Brain pericyte (primary cell): ENCODE measurements at regions not wholly inside any gene's neighbourhood (a gene's known extent, or its start where the extent isn't known, plus 50 kb on each side); places are given as distances from the start of the nearest gene placed in this dataset.
"Not testable (repeated sequence)": the region's sequence is repeated elsewhere in the genome, so short reads cannot be mapped to it uniquely, and the experiment has no call there.

ENCODE experiments used
- DNase-seq: peaks from one replicate; pipeline ENCODE4 v3.0.0-alpha.2; 2012; ENCODE audit warnings: low read depth, low spot score

GRCh38 chr11:67776852-67777520, 102.6 kb upstream of the ALDH3B2 start:
- DNase-seq: no peak

- not testable (repeated sequence) for DNase-seq
Measured at GRCh38 chr11:67774175-67774574, 99.8 kb upstream of the ALDH3B2 start.

- not testable (repeated sequence) for DNase-seq
Measured at GRCh38 chr11:67768001-67768730, 93.7 kb upstream of the ALDH3B2 start.

- not testable (repeated sequence) for DNase-seq
Measured at GRCh38 chr11:67761211-67761610, 86.8 kb upstream of the ALDH3B2 start.

- DNase-seq: not testable (repeated sequence)
Measured at GRCh38 chr11:67759321-67759720, 84.9 kb upstream of the ALDH3B2 start.

- DNase-seq: not testable (repeated sequence)
Measured at GRCh38 chr11:67758467-67758866, 84.0 kb upstream of the ALDH3B2 start.

GRCh38 chr11:67758009-67758408, 83.6 kb upstream of the ALDH3B2 start:
- DNase-seq: not testable (repeated sequence)

- DNase-seq: not testable (repeated sequence)
Measured at GRCh38 chr11:67753820-67754219, 79.4 kb upstream of the ALDH3B2 start.

- DNase-seq: no peak
Measured at GRCh38 chr11:67745181-67745726, 70.8 kb upstream of the ALDH3B2 start.

GRCh38 chr11:67744231-67744630, 69.8 kb upstream of the ALDH3B2 start:
- not testable (repeated sequence) for DNase-seq

- DNase-seq: not testable (repeated sequence)
Measured at GRCh38 chr11:67738231-67738630, 63.8 kb upstream of the ALDH3B2 start.

GRCh38 chr11:67737562-67738080, 63.2 kb upstream of the ALDH3B2 start:
- not testable (repeated sequence) for DNase-seq

GRCh38 chr11:67732045-67732787, 57.8 kb upstream of the ALDH3B2 start:
- no peak for DNase-seq

GRCh38 chr11:67731583-67731982, 57.2 kb upstream of the ALDH3B2 start:
- no peak for DNase-seq

GRCh38 chr11:67728163-67728571, 53.7 kb upstream of the ALDH3B2 start:
- not testable (repeated sequence) for DNase-seq

GRCh38 chr11:67727066-67728040, 52.9 kb upstream of the ALDH3B2 start:
- not testable (repeated sequence) for DNase-seq
